ENCODE measurements at regions not wholly inside any gene's neighbourhood (a gene's known extent, or its start where the extent isn't known, plus 50 kb on each side); places are given as distances from the start of the nearest gene placed in this dataset.

DNA sequence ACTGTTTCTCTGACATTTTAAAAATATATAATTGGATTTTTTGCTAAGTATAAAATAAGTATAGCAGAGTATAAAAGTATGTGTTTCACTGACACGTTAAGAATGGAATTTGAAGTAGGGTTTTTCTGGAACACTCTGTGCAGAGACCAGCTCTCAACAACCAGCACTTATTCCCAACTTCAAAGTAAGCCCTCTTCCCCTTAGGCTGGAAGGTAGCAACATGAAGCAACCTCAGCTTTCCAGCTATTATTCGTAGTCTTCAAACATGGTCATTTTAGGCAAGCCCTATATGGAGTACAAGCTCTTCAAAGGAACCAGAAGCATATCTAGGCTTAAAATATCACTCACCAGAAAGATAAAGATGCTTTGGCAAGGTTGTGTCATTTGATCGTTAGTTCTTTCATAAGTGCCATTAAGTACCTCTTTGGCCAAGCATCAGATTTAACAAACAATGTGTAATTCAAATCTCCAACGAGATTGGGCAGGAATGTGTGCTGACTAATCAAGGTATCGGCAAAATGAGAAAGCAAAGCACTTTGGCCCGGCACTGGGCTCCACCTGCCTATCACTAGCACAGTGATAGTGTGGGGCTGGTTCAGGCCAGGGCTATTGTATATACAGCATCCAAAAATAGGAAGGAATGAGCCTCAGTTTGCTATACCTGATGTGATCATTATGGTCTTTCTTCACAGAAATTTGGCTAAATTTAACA lies 95.9 kb upstream of the FREM2 start:
- TF ChIP-seq POLR2A (IDR thresholded peaks at IDR 0.05), result no peak
- TF ChIP-seq POLR2AphosphoS5 (IDR thresholded peaks at IDR 0.05), result no peak
- TF ChIP-seq, protein P1, sequence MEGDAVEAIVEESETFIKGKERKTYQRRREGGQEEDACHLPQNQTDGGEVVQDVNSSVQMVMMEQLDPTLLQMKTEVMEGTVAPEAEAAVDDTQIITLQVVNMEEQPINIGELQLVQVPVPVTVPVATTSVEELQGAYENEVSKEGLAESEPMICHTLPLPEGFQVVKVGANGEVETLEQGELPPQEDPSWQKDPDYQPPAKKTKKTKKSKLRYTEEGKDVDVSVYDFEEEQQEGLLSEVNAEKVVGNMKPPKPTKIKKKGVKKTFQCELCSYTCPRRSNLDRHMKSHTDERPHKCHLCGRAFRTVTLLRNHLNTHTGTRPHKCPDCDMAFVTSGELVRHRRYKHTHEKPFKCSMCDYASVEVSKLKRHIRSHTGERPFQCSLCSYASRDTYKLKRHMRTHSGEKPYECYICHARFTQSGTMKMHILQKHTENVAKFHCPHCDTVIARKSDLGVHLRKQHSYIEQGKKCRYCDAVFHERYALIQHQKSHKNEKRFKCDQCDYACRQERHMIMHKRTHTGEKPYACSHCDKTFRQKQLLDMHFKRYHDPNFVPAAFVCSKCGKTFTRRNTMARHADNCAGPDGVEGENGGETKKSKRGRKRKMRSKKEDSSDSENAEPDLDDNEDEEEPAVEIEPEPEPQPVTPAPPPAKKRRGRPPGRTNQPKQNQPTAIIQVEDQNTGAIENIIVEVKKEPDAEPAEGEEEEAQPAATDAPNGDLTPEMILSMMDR (IDR thresholded peaks at IDR 0.05), result no peak

Data from gastroesophageal sphincter (tissue), 3 donors.